ENCODE measurements at regions not wholly inside any gene's neighbourhood (a gene's known extent, or its start where the extent isn't known, plus 50 kb on each side); places are given as distances from the start of the nearest gene placed in this dataset.

DNA sequence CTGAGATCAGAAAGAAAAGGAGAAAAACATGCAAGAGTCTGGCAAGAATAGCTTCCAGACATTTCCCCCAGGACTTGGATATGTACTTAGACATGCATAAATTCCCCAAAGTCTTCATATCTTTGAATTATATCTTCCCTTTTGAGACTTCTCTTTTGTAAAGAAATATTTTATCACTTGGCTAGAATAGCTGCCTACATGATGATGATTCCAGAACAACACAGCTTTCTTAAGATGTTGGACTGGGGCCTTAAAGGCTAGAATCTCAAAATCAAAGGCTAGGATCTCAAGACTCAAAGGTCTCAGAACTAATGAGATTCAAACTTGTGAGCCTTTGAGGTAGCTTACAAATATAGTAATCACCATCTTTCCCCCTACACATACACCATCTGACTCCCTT lies 842.3 kb downstream of the BCL11A start (continued):
- no peak for TF ChIP-seq CEBPB (IDR thresholded peaks at IDR 0.05; ENCODE audit: low read depth, low read length)
- no peak for TF ChIP-seq JUN (IDR thresholded peaks at IDR 0.05; ENCODE audit: low read depth, low read length)
- TF ChIP-seq SUZ12 (IDR thresholded peaks at IDR 0.05; ENCODE audit: low read length), result no peak
- TF ChIP-seq TBP (IDR thresholded peaks at IDR 0.05; ENCODE audit: low read depth, low read length), result no peak
- no peak for TF ChIP-seq FOSL1 (IDR thresholded peaks at IDR 0.05; ENCODE audit: insufficient read depth, low read depth, low read length)
